Testis (tissue), 2 donors: ENCODE measurements at regions not wholly inside any gene's neighbourhood (a gene's known extent, or its start where the extent isn't known, plus 50 kb on each side); places are given as distances from the start of the nearest gene placed in this dataset.

Experiments used
- DNase-seq: peaks from one replicate; pipeline ENCODE4 v3.0.0-alpha.2; 2019
- H3K27ac ChIP-seq, 2 donors: fragments of 200-600 bp; sonication (generic); one replicate each; pipeline ENCODE4 v1.5.1; 2019
- H3K27me3 ChIP-seq: fragments of 200-600 bp; sonication (generic); one replicate; pipeline ENCODE4 v1.5.1; 2019
- H3K36me3 ChIP-seq: fragments of 200-600 bp; sonication (generic); one replicate; pipeline ENCODE4 v1.5.1; 2017; ENCODE audit warnings: low read depth; ENCODE audit errors: missing control alignments
- H3K4me1 ChIP-seq: fragments of 200-600 bp; sonication (generic); one replicate; pipeline ENCODE4 v1.5.1; 2019
- H3K4me3 ChIP-seq, 2 donors: fragments of 200-600 bp; sonication (generic); one replicate each; pipeline ENCODE4 v1.5.1; 2017 to 2019
- H3K9me3 ChIP-seq: fragments of 200-600 bp; sonication (generic); one replicate; pipeline ENCODE4 v1.5.1; 2017
- CTCF ChIP-seq, 3 experiments: fragments of 450-650 bp in 2 of 3; fragments of 200-600 bp in 1 of 3; sonication (generic) in 1 of 3; IDR thresholded peaks; one replicate each; pipeline ENCODE4 v1.5.1; 2016 to 2019; ENCODE audit warnings: antibody characterized with exemption in 3 of 3, mild to moderate bottlenecking in 2 of 3, moderate library complexity in 1 of 3
- POLR2A ChIP-seq: fragments of 450-650 bp; IDR thresholded peaks from one replicate; pipeline ENCODE4 v1.6.1; 2017; ENCODE audit warnings: antibody characterized with exemption, mild to moderate bottlenecking, moderate library complexity
- WGBS, 2 donors: methylation state at CpG; one replicate each; pipeline ENCODE4 v1.1.5; 2018; 5-methylcytosine and 5-hydroxymethylcytosine counted together
- intact Hi-C: fragments of 100-400 bp; cut with DNase I; formaldehyde crosslinking; loops from one replicate; pipeline ENCODE4 v1.15.1; 2023; ENCODE audit warnings: low total_unique reads

- intact Hi-C loops = no loop called here
- Histone ChIP-seq H3K27me3 (no peaks in the 10 kb centered on the region), H3K4me1 (no peaks in the 10 kb centered on the region), H3K27ac (no peak overlapping the region), H3K4me3 (no peak overlapping the region), H3K9me3 (no peaks in the 10 kb centered on the region), H3K36me3 (no peaks in the 10 kb centered on the region)
- TF ChIP-seq POLR2A (no peak), CTCF (IDR thresholded peaks at IDR 0.05) (no peak)
- 72 to 83% methylated on average over 1 of the region's 1 CpG for WGBS, 2 donors
- DNase-seq = no peak
These were observed 115.3 kb downstream of the LTN1 start for GRCh38 chr21:28877318-28877884.

GRCh38 chr21:28875078-28875477 is 117.6 kb downstream of the LTN1 start:
- TF ChIP-seq CTCF (IDR thresholded peaks at IDR 0.05) = no peak
- no peak for TF ChIP-seq POLR2A
- no peaks in the 10 kb centered on the region for H3K27me3 ChIP-seq
- no peaks in the 10 kb centered on the region for H3K4me1 ChIP-seq
- H3K36me3 ChIP-seq = no peaks in the 10 kb centered on the region
- no peak overlapping the region for H3K27ac ChIP-seq
- no peak overlapping the region for H3K4me3 ChIP-seq
- WGBS, 2 donors = 65 to 85% methylated on average over 5 of the region's 5 CpGs
- intact Hi-C loops = no loop called here
- DNase-seq = no peak
- no peaks in the 10 kb centered on the region for H3K9me3 ChIP-seq

- intact Hi-C loops = no loop called here
- Histone ChIP-seq H3K36me3 (no peaks in the 10 kb centered on the region), H3K9me3 (no peaks in the 10 kb centered on the region), H3K27me3 (no peaks in the 10 kb centered on the region), H3K27ac (no peak overlapping the region), H3K4me1 (no peaks in the 10 kb centered on the region), H3K4me3 (no peak overlapping the region)
- 74 to 75% methylated on average over 5 of the region's 5 CpGs for WGBS, 2 donors
- TF ChIP-seq CTCF (IDR thresholded peaks at IDR 0.05) = no peak
- DNase-seq = no peak
These were observed 120.5 kb downstream of the LTN1 start for GRCh38 chr21:28872218-28872617.

- H3K9me3 ChIP-seq = no peaks in the 10 kb centered on the region
- TF ChIP-seq POLR2A (no peak), CTCF (IDR thresholded peaks at IDR 0.05) (no peak)
- H3K4me1 ChIP-seq = no peaks in the 10 kb centered on the region
- intact Hi-C loops = no loop called here
- no peaks in the 10 kb centered on the region for H3K36me3 ChIP-seq
- 92% methylated on average over 3 of the region's 3 CpGs for WGBS, 2 donors
- no peak overlapping the region for H3K4me3 ChIP-seq
- no peak overlapping the region for H3K27ac ChIP-seq
- no peaks in the 10 kb centered on the region for H3K27me3 ChIP-seq
- no peak for DNase-seq
These were observed 121.2 kb downstream of the LTN1 start for GRCh38 chr21:28871388-28872010.

- Histone ChIP-seq H3K4me3 (no peak overlapping the region), H3K27ac (no peak overlapping the region), H3K27me3 (no peaks in the 10 kb centered on the region), H3K4me1 (no peaks in the 10 kb centered on the region), H3K36me3 (no peaks in the 10 kb centered on the region), H3K9me3 (no peaks in the 10 kb centered on the region)
- DNase-seq = no peak
- TF ChIP-seq POLR2A (no peak), CTCF (IDR thresholded peaks at IDR 0.05) (no peak)
- intact Hi-C loops = no loop called here
- WGBS, 2 donors = 93 to 96% methylated on average over 3 of the region's 3 CpGs
These were observed 125.3 kb downstream of the LTN1 start for GRCh38 chr21:28867401-28867800.
